HG02973 (cell line): ENCODE measurements at regions not wholly inside any gene's neighbourhood (a gene's known extent, or its start where the extent isn't known, plus 50 kb on each side); places are given as distances from the start of the nearest gene placed in this dataset.

Source experiments
- ATAC-seq: cut with Tn5 transposase; IDR thresholded peaks from one replicate; pipeline ENCODE4 v1.9.1; 2021; ENCODE audit warnings: moderate library complexity; ENCODE audit not compliant: unreplicated experiment

DNA sequence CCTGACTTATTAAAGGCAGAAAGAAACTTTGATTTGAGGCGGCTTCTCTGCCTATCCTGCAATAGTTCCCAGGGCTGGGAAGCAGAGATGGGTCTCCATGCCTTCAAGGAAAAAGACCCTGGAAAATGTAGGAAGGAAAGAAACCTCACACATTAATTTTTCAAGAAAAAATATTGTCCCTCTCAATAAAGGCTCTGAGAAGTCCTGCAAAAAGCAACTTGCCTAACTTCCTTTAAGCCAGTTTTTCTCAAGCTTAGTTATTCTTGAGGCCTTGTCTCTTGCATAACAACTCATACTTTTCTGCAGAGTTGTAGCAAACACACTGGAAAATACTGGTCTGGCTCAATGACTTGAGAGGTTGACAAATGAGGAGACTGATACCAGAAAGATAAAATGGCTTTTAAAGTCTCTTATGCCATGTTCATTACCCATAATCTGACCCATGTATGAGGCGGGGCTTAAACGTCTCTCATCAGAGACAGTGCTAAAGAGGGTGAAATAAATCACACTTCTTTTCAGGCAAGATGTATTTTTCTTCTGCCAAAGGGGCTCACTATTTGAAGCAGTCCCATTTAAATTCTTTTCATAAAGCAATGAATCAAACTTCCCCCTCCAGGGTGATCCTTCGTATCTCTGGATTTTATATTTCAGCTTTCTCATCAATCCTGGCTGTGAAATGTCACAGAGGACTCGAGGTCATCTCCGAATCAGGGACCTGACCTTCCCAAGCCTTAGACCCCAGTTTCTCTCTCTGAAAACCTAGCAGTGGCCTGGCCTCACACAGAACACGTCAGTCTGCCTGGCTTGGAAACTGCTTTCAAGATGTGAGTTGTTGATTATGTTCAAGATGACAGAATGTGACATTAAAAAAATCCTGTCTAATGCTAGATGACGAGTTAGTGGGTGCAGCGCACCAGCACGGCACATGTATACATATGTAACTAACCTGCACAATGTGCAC, 82.3 kb upstream of the KCNG1 start:
- no peak for ATAC-seq

DNA sequence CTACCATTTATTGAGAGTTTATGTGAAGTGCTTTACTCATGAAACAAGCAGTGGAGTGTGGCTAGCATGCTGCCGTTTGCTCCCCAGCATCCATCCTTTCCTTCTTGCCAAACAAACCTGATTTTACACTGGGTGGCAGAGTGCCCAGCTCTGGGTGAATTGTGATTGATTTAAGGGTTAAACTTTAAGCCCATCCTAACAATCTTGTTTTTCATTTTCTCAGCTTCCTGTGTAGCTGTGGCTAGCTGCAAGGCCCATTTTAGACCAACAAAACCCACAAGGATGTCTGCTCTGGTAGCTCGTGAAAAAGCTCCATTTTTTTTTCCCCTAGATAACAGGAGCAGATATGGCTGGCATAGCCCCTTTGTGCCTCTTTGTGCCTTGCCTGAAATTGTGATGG, 77.7 kb upstream of the KCNG1 start:
- ATAC-seq, result no peak

DNA sequence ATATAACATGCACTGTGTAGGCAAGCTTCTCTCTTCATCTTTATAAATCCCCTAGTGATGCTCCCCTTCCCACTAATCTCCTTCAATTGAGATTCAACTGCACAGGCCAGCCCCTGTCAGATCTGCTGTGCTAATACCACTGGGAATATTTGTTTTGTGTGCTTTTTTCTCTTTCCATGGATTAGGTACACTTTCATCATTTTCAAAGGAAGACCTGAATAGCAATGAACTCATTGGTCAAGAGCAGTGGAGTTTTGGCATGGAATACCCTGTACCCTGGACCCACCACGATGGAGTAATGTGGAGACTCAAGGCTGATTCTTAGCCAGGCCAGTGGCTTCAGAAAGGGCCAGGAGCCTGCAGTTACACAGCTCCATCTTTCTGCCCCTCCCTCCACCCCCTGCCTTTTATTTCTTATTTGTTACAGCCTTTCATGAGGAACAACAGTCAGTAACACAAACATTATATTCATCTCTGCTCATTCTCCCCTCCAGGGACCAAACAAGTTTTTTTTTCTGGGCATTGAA, 75.4 kb upstream of the KCNG1 start:
- ATAC-seq, result no peak

DNA sequence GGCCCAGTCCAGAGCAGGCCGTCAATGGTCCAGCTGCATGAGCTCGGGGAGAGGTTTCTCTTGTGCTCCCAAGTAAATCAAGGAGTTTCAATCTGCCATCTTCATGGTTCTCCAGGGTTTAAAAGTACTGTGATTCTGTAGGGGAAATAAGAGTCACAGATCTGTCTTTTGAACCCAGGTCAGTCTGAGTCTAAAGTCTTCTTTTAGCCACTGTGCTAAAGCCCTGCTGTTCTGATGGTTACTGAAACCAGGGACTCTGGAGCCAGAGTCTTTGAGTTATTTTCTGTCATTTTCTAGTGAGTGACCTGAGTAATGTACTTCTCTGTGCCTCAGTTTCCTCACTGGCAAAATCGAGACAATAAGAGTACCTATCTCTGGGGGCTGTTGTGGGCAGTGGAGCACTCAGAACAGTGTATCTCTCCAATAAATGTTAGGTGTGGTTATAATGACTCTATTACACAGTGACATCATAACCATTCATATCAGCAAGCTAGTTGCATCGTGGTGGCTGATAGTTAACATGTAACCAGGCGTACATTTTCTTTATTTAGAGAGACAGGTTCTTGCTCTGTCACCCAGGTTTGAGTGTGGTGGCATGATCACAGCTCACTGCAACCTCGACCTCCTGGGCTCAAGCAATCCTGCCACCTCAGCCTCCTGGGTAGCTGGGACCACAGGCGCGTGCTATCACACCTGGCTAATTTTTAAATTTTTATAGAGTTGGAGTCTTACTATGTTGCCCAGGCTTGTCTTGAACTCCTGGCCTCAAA, 74.6 kb upstream of the KCNG1 start:
- no peak for ATAC-seq

DNA sequence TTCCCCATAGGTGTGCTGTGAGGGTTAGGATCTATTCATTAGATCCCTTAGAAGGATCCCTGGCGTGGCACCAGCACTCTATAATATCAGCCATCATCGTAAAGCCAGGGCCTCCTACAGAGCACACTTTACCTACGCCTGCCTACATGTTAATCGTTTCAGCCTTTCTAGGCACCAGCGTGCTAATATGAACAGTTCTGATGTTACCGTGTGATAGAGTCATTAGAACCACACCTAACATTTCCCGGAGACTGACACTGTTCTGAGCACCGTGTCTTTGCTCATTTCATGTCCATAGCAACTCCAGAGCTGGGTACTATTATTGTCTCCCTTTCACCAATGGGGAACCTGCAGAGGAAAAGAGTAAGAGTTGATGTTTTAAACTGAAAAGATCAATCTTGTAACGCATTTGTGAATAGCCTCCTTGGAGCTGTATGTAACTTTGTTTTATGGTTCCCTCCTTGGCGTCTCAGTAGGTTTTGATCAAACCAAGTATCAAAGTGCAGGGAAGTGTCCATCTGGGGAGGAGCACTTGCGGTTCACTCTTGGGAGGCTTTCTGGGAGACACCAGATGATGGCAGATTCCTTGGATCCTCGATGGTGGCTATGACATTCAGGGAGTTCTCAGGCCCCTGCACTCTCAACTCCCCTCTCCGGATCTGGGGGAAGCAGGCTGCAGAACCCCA, 73.8 kb upstream of the KCNG1 start:
- ATAC-seq, result no peak

DNA sequence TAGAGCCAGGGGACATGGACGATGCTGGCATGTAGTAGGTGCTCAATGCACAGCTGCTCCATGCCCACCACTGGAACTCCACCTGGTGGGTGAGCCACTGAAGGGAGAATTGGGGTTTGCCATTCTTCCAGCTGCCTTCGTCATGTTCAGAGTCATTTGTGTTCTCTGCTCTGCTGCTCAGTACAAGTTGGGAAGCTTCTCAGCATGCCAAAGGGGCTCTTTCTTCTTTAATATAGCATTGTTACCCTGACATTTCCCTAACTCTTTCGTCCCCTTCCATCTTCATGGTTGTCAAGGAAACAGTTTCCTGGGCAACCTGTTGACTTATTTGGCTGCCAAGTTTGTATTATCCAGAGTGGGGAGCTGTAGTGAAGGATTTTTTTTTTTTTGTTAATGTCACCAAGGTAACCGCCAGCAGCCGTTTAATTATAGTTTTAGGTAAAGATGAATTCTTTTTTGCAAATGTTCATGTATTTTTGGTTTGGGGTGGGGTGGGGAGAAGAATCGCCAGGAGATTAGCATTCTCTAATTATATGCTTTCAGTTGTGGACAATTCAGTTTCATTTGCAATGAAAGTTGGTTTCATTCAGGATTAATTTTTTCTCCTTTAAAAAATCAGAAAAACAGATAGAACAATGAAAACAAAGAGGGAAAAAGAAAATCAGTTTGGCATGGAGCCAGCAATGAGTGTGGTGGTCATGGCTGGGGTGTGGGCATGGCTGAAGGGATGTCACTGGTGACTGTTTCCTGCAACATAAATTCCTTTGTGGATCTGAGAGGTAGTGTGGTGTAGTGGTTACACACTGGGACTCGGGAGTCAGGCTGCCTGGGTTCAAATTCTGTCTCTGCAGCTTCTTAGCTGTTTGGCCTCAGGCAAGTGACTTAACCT, 73.0 kb upstream of the KCNG1 start:
- ATAC-seq, result no peak

DNA sequence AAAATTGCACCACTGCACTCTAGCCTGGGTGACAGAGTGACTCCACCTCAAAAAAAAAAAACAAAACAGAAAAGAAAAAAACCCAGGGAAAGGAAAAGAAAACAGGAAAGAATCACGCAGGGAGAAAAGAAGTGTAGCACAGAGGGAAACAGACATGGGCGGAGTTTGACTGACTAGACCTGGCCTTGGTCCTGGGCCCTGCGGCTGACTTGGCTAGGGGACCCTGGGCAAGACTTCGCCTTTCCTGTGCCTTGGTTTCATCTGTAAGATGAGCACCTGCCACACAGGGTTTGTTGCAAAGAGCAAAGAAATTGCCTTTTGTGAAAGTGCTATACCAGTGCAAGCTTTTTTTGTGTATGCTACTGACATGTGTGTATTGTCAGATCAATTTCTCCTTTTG, 71.3 kb upstream of the KCNG1 start:
- ATAC-seq, result no peak

DNA sequence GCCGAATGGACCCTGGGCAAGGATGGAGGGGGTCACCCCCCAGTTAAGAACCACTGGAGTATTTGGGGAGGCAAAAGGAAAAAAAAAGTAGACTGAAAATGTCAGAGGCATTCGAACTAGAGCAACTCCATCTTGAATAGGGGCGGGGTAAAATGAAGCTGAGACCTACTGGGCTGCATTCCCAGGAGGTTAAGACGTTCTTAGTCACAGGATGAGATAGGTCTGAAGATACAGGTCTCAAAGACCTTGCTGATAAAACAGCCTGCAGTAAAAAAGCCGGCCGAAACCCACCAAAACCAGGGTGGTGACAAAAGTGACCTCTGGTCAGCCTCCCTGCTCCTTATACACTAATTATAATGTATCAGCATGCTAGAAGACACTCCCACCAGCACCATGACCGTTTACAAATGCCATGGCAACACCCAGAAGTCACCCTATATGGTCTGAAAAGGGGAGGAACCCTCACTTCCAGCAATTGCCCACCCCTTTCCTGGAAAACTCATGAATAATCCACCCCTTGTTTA, 70.4 kb upstream of the KCNG1 start:
- no peak for ATAC-seq

DNA sequence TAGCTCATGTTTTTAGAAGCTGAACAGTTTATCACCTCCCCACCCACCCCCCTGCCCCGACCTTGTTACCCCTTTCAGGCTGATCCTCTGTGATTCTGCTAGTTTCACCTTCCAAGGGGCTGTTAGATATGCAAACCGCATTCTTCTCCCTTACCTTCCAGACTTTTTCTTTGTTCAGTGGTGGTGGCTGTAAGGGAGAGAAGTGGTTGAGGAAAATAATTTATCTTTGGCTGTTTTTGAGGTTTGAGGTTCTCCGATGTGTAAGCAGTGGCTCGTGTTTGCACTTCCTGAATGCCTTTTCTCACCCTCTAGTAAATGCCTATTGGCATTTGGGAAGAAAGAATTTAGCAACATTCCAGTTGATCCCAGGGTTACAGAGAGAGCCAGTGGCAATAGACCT, 69.4 kb upstream of the KCNG1 start:
- no peak for ATAC-seq

DNA sequence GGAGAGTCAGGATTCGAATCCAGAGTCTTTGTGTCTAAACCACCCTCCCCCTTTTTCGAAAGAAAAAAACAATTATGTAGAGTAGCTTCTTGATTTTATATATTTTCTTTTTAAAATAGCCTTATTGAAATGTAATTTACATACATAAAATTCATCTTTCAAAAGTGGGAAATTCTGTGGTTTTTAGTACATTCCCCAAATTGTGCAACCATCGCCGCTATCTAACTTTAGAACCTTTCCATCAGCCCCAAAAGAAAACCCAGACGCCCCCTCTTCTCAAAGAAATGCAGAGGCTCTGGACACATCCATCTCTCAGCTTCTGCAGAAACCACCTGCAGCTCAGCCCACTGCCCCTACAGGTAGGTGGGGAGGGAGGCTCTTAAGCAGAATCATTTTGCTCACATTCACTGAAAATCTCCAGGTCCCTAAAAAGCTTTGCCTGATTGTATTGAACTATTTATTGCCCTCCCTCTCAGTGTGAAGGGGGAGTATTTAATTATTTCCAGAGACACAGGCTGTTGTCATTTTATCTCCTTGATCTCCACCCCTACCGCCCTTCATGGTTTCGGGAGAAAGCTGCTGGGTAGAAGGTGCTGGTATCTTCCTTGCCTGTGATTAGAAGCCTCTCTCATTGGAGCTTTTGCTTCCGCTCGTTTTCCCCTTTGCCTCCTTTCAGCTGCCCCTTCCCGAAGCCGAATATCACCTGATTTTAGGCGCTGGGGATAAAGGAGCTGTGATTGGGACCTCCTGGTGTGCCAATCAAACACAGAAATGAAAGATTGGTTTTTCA, 68.7 kb upstream of the KCNG1 start:
- ATAC-seq, result no peak

DNA sequence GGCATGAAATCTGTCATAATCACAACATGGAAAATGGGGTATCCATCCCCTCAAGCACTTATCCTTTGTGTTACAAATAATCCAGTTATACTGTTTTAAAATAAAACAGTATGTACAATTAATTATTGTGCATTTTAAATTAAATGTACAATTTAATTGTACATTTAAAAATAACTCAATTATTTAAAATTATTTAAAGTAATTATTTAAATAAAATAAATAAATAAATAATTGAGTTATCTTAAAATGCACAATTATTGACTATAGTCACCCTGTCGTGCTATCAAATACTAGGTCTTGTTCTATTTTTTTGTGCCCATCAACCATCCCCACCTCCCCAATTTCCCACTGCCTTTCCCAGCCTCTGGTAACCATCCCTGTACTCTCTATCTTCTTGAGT, 66.9 kb upstream of the KCNG1 start:
- no peak for ATAC-seq

DNA sequence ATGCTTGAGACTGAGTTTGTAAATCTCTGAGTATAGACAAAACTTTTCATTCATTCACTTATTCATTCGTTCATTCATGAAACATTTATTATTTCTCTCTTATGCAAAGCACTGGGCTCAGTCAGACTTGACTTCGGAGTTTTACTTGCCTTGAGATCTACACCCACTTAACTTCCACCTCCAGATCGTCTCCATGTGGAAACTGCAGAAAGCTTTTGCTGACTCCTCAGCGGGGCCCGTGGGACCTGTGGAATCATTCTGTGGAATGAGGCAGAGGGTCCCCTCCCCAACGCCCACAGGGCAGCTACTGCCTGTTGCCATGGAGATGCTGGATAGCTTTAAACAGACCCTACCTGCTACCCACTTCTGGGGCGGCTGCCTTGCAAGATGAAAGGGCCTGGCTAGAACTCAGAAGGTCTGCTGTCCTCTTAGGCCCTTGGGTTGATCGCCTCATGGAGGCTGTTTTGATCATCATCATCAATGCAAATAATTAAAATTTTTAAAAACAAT, 66.4 kb upstream of the KCNG1 start:
- ATAC-seq, result no peak

DNA sequence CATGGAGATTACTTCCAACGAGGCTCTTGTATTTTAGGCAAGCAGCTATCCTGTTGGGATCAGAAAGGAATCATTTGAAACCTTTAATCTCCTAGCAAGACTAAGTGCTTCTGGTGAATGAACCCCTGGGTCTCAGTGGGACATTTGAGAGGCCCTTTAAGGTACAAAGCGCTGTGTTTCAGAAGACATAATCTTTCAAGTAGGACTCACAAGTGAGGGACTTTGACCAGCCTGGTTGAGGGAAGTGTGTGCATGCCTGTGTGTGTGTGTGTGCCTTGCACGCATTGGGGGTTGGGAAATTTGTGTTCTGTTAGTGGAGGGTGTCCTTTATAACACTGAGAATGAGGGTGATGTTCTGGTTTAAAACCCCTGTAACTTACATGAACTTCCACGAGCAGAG, 64.4 kb upstream of the KCNG1 start:
- ATAC-seq, result no peak

DNA sequence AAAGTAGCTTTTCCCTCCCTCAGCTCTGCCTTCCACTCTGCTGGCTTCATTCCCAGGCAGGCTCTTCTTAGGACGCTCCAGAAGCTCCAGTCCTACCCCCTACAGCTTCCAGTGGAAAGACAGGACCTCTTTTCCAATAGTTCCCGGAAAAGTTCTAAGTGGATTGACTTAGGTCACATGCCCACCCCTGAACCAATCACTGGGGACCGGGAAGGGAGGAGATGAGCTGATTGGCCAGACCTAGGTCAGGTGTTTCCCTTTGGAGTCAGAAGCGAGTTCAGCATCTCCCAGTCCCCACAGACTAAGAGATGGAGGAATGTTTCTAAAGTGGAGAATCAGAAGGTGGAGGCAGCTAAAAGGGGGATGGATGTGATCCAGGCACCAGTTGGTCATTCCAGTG, 62.9 kb upstream of the KCNG1 start:
- no peak for ATAC-seq

DNA sequence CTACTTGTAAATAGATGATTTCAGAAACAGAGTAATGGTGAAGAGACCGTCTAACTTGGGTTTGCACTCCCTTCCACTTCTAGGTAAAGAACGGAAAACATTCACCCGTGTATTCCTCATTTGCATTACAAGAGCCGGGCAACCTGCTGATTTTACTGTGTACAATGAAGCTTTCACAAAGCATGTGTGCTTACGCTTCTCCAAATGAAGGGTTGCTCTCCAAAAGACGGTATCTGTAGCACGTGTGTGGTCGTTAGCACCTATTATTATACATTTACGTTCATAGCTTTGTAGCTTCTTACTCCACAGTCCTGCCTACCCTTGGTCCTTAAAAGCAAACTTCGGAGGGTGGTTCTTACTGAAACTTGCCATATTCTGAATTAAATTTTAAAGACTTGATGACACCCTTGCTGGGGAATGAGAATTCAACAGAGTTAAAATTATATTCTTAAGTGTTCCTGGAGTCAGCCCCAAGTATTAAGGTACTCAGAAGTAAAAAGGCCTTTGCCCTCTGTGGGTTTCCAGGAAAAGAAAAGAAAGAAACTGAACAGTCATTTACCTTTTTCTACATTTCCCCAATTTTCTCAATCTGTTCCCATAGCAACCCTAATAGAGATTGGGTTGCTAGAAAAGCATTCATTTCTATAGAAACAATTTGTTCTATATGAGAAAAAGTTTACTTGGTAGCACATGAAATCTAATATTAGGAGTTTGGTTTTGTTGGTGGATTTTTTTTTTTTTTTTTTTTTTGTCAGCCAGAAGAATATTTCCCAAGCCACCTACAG, 61.9 kb upstream of the KCNG1 start:
- ATAC-seq, result no peak

DNA sequence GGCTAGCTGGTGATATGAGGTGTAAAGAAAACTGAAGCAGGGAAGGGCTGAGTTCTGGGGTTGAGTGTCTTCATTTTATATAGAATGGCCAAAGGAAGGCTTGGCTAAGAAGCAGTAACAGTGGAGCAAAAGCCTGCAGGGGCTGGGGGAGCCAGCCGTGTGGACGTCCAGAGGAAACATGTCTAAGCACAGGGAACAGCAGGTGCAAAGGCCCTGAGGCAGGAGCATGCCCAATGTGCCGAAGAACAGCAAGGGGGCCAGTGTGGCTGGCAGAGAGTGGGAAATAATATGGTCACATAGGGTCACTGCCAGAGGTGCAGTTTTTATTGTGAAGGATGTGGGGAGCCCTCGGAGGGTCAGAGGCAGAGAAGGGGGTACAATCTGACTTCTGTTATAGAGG, 60.5 kb upstream of the KCNG1 start:
- no peak for ATAC-seq

DNA sequence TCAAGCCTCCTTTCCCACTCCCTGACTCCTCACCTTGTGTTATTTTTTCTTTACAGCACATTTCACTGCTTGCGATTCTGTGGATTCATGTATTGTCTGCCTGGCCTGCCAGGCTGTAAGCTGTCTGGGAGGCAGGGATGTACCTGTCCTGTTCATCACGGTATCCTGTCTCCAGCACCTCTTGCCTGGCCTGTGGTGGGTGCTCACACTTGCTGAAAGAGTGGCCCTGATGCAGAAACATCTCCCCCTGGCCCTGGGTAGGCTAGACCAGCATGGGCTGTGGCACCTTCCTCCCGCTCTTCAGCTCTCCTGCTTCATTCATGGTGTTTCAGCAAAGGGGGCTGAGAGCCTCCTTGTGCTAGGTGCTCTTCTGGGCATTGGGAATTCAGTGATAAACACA, 60.1 kb upstream of the KCNG1 start:
- no peak for ATAC-seq

DNA sequence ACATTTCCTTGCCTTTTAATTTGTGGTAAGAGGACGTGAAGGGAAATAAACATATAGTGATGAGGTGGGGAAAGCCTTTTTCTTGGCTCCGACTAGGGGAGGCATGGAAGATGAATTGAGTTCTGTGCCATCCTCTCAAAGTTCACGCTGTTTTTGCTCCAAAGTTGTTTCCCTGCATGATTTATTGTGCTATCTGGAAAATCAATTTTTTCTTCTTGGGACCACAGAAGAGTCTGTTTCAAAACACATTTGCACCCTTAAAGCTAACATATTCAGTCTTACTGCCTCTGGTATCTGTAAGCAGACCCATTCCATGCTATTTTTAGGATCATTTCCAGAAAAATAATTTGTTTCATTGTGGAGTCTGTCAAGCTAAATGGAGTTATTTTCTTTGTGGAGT, 57.6 kb upstream of the KCNG1 start:
- ATAC-seq, result no peak
